ENCODE measurements at regions not wholly inside any gene's neighbourhood (a gene's known extent, or its start where the extent isn't known, plus 50 kb on each side); places are given as distances from the start of the nearest gene placed in this dataset.
"Not testable (repeated sequence)": the region's sequence is repeated elsewhere in the genome, so short reads cannot be mapped to it uniquely, and the experiment has no call there.

DNA sequence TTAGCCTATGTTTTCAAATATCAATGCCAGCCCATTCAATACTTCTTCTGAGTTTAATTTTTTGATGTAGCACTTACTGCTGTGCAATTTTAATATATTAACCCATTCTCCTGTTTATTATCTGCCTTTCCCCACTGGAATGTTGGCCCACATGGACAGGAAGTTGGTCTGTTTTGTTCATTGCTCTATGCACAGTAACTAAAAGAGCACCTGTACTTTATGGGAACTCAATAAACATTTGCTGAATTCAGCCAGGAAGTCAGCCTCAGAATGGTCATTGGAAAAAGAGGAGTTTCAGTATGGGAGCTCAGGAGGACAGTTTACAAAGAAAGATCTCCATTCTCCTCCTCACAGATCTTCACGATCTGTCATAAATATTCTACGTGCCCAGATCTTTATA lies 510.5 kb upstream of the AGA start:
- no peak for DNase-seq

DNA sequence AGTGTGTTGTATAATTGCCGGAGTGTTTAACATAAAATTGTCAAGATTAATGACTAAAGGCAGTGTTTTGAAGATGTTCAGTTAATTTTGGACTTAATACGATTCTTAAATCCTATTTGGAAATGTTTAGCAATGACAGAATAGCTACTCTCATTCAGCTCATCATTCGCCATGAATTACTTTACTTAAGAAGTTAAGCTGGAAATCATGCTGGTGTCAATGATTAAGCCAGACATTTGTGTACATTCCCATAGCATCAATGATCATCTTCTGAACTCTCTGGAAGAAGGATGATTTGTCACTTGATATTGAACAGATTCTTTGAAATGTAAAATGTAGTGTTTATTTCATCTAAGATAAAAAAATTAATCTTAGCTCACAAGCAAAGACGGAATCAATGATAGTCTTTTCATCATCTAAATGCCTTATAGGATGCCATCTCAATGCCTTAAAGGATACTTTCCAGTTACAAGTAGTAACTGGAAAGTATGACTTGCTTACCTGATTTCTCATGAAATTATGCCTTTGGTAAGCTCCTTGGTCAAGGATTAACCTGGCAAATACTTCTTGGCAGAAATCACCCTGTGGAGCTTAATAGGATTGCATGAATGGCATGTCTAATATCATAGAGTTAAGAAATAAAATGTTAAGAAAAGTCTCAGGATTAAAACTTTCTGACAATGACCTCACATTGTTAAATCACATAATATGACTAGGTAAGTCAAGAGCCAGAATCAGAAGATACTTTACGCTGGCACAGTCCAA lies 515.5 kb upstream of the AGA start:
- DNase-seq = no peak

DNA sequence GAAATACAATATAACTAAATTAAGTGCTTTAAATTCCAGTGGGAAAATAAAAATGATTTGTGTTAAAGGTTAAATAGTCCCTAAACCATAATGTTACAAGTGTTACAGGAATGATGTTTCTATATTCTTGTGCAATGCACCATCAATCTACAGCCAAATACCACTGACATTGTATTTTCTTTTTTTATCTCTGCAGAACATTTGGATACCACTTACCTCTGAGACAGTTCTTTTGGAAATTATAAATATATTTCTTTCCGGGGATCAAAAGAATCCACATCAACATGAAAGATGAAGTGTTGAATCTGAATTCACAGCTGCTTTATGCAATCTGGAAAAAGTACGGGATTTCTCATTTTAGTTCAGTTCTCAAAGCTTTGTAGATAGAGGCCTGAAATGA lies 518.3 kb upstream of the AGA start:
- DNase-seq = no peak

DNA sequence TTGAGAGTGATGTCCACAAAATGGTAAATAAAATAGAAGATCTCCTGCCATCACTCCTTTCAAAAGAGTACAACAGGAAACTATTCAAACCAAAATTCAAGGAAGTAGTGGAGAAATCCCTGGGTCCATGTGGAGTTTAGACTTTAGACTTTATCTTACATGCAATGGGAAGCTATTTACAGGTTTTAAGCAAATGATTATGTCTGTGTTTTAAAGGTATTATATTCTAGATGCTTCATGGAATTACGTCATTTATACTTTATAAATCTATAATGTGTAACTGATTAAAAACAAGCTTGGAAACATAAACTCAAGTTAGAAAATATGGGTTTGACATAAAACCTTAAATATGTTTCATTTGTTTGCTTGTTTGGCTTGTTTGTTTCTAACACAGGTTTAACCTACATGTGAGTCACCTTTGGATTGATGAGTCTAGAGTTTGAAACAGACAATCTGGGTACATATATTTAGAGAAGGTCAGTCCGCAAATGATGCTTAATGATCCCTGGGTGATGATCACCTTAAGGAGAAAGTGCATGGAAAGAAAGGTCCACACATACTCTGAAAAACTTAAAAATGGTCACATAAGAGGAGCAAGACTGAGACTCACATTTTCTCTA lies 519.6 kb upstream of the AGA start:
- no peak for DNase-seq

DNA sequence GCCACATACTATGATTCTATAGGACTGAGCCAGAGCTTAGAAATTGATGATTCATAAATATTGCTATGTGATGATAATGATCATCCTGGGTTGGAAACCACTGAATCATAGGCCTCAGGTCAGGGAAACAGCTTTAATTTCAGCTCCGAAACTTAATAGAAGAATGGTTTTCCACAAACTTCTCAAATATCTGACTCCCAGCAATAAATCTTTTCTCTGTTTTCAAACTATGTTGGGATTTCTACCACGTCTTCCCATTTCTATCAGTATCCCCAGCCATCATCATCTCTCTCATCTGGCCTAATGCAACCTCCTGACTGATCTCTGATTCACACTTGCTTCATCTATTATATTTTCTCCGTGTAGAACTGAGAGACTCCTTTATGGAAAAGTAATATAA lies 521.8 kb upstream of the AGA start:
- DNase-seq = peak; percentile 66

DNA sequence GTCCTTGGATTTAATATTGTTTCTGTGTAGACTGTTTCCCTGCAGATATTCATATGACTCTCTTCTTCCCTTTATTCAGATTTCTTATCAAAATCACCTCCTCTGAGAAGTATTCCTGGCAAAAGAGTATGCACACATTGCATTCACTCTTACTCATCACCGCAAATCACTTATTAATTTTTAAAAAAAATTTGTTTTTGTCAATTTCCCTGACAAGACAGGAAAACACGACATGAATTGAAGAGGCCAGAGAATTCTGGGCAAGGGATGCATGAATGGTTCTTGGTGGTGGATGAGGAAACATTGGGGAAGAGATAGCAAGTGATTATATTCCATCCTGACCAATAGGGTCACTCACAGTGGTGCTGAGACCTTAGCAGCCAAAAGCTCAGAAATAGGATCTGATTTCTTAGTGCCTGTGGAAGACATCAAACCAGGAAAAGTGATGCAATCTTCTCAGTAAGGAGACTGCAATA lies 522.5 kb upstream of the AGA start:
- peak; percentile 30 for DNase-seq

DNA sequence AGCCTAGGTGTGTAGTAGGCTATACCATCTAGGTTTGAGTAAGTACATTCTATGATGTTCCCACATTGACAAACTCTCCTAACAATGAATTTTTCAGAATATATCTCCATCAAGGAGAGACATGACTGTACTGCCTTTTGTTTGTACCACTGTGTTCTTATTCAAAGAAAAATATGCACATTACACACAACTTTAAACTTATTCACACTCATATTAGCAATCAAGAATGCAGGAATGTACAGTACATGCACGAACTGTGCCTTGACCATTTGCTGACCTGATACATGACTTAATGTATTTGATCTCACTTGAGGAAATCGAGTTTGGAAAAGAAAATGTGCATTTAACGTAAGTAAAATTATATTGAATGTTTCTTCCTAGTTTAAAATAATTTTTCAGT lies 525.1 kb upstream of the AGA start:
- no peak for DNase-seq

DNA sequence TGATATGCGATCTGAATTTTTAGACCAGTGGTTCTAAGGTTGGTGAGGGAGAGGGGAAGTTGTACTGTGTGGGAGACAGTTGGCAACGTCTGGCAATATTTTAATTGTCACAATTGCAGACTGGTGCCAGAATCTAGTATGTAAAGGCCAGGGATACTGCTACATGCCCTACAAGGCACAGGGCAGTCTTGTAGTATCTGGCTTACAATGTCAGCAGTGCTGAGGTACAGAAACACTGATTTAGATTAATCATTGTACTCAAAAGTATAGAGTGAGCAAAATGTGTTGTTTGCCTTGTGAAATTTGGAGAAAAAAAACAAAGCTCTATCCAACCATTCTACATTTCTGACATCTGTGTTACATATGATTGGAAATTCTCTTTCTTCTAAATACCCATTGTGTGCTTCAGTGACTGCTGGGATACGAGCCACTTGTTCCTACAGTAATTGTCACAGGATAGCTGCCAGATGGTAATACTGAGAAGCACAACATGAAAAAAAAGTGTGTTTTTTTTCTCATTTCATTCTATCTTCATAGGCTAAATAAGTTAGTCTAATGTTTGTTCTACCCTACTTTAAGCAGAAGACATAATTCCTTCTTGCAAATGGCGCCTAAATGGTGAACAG lies 526.7 kb upstream of the AGA start:
- DNase-seq = no peak

DNA sequence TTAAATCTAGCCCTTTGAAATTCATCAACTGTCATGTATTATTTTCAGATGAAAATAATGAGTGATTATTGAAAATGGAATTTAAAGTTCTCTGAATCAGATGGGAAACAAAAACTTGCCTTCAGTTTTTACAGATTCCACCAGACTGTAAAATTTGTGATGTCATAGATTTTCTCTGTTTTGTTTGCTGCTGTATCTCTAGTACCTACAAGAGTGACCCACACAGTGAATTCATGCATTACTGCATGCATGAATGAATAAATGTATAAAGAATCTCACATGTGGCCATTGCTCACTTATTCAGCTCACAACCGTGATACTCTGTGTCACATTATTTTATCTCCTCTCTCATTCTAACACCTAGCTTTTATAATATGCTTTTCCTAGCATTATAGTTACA lies 532.2 kb upstream of the AGA start:
- peak; percentile 17 for DNase-seq

DNA sequence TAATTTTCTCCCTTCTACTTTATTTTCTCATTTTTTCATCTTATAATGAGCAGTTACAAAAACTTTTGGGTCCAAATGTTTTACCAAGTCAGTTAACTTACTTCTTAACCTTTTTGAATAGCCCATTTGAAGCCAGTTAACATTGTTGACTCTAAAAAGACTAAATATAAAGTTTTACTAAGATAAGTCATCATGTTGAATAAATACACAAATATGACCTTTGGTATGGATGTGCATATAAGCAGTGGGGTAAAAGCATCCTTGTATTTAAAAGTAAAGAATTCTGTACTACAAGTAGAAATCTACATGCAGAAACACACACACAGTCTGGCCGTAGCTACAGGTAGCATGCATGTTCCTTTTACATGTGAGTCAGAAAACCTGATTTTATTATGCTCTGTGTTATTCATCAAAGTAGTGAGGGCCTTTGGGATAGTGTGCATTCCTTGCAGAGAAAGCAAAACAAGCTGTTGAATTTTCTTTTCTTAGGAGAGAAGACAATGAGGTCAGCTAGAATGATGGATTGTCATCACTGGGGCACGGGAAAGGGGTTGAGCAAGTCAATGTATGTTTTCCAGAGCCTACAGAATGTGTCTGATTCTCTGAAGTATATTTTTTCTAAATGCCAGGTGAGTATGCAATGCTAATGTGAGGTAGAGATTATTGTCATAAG lies 533.2 kb upstream of the AGA start:
- peak; percentile 22 for DNase-seq

DNA sequence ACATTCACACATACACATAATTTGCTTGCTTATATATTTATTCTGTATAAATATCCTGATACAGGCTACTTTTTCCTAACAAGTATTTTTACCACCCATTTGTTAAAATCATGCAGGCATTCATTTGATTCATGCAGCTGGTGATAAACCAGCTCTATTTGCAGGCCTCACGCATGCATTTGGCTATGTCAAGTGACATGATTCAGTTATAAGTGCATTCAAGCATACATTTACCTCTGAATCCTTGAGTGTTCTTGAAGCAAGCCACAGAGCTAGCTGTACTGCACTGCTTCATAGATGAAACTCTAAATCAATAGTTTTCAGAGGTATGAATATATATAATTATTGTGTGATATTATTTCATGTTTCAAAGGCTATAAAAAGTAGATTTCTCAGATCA lies 544.0 kb upstream of the AGA start:
- no peak for DNase-seq

DNA sequence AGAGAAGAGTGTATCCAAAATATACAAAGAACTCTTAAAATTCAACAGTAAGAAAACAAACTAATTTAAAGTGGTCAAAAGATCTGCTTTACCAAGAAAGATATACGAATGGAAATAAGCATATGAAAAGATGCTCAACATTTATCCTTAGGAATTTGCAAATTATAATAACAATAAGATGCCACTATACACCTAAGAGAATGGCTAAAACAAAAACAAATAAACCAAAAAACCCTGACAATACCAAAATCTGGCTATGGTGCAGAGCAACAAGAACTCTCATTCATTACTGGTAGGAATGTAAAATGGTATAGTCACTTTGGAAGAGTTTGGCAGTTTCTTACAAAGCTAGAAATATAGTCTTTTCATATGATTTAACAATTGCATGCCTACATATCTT lies 545.7 kb upstream of the AGA start:
- no peak for DNase-seq

DNA sequence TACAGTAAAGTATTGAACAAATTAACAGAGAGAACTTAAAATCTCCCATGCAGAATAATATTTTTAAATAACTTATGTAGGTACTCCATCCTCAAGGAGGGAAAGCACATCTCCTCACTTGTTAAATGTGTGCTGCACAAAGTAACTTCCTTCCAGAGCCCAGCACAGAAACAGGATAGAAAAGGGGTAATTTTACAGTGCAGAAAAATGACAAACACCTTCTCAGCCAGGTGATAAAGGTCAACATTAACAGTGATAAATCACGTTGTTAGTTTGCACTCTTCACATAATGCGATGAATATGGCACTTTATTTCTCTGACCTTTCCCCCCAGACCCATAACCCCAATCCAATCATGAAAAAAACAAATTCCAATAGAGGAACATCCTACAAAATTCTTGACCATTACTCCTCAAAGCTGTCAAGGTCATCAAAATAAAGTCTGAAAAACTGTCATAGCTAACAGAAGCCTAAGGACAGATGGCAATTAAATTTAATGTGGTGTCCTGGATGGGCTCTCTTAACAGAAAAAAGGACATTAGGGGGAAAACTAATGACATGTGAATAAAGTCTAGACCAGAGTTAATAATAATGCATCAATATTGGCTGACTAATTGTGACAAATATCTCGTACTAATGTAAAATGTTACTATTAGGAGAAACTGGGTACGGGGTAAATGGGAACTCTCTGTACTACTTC lies 547.4 kb upstream of the AGA start:
- DNase-seq = no peak

DNA sequence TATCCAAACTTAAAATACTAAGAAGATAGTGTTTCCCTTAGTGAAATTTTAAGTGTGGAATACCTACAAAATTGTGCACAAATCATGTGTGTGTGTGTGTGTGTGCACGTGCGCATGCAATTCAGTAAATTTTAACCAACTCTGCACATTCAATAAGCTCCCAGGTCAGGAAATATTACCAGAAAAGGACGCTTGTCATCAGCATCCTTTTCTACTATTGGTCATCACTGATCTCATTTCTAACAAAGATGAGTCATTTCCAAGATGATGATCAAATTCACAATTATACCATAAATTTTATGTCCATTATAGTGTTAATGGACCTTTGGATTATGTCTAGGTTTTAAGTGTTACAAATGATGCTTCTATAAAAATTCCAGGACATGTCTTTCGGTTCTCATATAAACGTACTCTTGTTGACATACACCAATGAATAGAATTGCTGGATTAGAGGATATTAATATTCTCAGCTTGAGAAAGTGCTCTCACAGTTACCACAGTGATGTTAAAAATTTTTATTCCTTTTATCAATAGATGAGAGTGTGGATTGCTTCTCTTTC lies 560.9 kb upstream of the AGA start:
- DNase-seq = no peak

DNA sequence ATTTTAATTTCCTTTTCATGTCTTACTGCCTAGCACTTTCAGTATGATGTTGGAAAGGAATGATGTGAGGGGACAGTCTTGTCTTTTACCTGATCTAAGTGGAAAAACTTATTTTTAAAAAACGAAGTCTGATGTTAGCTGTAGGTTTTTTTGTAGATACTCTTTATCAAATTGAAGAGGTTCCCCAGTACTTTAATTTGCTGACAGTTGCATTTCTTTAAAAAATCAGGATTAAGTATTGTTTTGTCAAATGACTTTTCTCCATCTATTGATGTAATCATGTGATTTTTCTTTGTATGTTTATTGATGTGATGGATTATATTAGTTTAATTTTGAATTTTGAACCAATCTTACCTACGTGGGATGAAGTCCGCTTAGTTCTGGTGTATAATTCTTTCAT lies 568.4 kb upstream of the AGA start:
- no peak for DNase-seq

DNA sequence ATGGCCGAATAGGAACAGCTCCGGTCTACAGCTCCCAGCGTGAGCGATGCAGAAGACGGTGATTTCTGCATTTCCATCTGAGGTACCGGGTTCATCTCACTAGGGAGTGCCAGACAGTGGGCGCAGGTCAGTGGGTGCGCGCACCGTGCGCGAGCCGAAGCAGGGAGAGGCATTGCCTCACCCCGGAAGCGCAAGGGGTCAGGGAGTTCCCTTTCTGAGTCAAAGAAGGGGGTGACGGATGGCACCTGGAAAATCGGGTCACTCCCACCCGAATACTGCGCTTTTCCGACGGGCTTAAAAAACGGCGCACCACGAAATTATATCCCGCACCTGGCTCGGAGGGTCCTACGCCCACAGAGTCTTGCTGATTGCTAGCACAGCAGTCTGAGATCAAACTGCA lies 572.8 kb upstream of the AGA start:
- DNase-seq = not testable (repeated sequence)

DNA sequence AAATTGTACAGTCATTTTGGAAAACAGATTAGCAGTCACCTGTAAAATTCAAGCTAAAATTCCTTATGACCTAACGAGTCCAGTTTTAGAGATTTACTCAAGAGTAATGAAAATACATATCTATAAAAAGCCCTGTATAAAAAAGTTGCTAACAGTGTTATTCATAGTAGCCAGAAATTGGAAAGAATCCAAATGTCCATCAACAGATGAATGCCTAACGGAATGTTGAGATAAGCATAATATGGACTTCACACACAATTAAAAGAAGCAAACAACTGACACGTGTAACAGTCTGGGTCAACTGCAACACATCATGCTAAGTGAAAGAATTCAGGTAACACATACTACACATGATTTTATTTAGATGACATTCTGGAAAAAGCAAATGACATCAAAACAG lies 584.8 kb upstream of the AGA start:
- no peak for DNase-seq

DNA sequence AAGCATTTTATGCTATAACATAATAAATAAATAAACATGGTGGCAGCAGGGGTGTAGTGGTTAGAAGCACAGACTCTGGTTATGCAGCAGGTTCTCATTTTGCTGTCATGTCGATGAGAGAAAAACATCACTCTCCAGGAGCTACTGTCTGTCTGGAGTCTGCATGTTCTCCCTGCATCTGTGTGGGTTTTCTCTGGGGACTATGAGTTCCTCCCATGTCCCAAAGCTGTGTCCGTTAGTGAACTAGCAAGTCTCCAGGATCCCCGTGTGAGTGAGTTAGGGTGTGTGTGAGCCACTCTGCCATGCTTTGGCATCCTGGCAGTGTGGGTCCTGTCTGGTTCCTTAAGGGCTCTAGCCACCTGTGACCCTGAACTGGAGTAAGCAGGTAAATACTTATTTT lies 585.6 kb upstream of the AGA start:
- no peak for DNase-seq

DNA sequence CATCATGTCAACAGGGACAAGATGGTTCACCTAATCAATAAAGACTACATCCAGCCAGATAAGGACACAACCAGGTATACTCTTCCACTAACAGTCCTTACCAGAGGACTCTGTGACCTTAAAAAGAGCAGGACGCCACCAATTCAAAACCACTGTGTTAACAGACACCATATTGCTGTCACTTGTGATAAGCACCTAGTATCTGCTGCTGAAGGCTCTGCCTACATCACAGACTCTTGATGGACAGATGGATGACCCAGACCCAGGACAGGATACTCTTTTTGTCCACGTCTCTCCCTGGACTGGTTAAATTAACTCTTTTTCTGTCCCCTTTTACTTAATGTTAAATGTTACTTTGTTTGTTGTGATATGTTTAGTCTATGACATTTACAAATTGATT lies 586.2 kb upstream of the AGA start:
- no peak for DNase-seq

DNA sequence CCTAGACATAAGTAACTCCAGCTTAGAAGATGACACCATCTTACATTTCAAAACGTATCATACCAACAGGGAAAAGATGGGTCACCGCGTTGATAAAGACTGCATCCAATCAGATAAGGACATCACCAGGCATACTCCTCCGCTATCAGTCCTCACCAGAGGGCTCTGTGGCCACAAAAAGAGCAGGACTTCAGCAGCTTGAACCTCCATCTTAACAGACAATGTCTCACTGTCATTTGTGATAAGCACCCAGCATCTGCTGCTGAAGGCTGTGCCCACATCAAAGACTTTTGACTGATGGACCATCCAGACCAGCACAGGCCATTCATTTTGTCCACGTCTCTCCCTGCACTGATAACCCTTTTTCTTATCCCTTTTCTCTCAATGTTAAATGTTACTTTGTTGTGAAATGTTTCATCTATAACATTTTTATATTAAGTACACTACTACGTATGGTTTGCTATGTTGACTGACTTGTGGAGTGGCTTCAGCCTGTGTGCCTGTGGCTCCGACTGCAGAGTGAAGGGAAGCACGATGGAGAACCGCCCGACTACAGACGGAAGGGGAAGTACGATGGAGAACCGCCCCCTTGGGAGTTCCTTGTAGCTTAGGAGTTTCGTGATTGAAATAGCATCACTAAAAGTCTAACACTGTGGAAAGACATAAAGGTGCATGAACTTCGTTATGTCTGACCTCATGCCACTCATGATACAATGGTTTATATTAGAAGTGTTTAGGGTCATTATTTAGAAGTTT lies 595.4 kb upstream of the AGA start:
- DNase-seq = no peak

DNA sequence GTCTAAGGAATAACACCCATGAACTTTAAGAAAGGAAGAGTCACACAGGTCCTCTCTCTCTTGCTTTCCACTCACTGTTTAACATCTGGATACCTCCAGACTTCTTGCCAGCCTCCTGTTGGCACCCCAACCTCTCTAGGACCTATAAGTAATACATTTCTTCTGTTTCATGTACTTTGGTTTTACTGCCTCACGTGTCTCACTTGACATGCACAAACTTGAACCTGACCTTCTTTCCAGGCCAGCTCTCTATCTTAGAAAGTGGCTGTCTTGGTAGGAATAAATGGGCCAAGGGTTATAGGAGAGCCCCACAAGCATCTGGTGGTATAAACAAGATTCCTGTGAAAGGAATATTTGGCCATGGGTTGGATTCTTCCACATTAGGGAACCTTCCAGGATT lies 614.8 kb upstream of the AGA start:
- DNase-seq = no peak

DNA sequence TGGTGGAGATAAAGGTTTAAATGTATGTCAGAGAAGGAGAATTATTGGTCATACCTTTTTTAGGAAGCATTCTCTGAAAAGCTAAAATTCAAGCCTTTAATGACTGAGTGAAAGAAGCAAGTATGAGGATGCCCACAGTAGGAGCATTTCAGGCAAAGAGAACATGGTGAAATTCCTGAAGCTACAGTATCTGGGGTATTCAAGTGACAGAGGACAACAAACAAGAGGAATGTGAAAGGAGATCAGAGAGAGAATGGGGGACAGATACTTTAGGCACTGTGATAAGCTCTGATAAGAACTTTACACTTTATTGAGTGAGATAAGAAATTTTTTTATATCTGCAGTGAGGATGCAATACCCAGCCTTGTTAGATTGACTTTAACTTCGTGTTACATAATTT lies 621.3 kb upstream of the AGA start:
- DNase-seq = no peak
